Body of pancreas (tissue), 4 donors: ENCODE measurements at regions not wholly inside any gene's neighbourhood (a gene's known extent, or its start where the extent isn't known, plus 50 kb on each side); places are given as distances from the start of the nearest gene placed in this dataset.

Experiments
- ATAC-seq: fragments of 150-250 bp; one replicate; pipeline ENCODE4 v1.9.1; 2016
- DNase-seq, 4 donors: peaks; one replicate each; pipeline ENCODE4 v3.0.0-alpha.2; 2019
- H3K27ac ChIP-seq, 4 donors: fragments of 200-600 bp; sonication (generic); 1 replicate in 3 of 4; 2 replicates in 1 of 4; pipeline versions ENCODE4 v1.5.1 to v1.6.1; 2016 to 2019; ENCODE audit warnings: mild to moderate bottlenecking in 1 of 4, mixed read lengths in 1 of 4, moderate library complexity in 1 of 4
- H3K27me3 ChIP-seq, 2 donors: fragments of 200-600 bp; sonication (generic); one replicate each; pipeline ENCODE4 v1.6.0; 2016; ENCODE audit warnings: mild to moderate bottlenecking in 1 of 2
- H3K36me3 ChIP-seq, 2 donors: fragments of 200-600 bp; sonication (generic); replicated peaks in 1 of 2; 2 replicates each; pipeline ENCODE4 v1.5.1; 2016; ENCODE audit warnings: low read depth in 2 of 2; ENCODE audit not compliant: insufficient read depth in 1 of 2
- H3K4me1 ChIP-seq: fragments of 200-600 bp; sonication (generic); one replicate; pipeline ENCODE4 v1.6.0; 2016
- H3K4me3 ChIP-seq, 2 donors: fragments of 200-600 bp; sonication (generic); 1 replicate in 1 of 2; 2 replicates in 1 of 2; pipeline ENCODE4 v1.5.1; 2016 to 2019
- H3K9me3 ChIP-seq, 3 donors: fragments of 200-600 bp; sonication (generic); 1 replicate in 2 of 3; 2 replicates in 1 of 3; pipeline ENCODE4 v1.5.1; 2016
- CTCF ChIP-seq, 7 experiments: fragments of 450-650 bp in 4 of 7; fragments of 200-600 bp in 3 of 7; sonication (generic) in 3 of 7; IDR thresholded peaks; one replicate each; pipeline ENCODE4 v1.5.1; 2016 to 2019; ENCODE audit warnings: antibody characterized with exemption in 7 of 7
- POLR2A ChIP-seq, 3 donors: fragments of 450-650 bp; IDR thresholded peaks; one replicate each; pipeline ENCODE4 v1.6.1; 2016; ENCODE audit warnings: antibody characterized with exemption in 3 of 3, mild to moderate bottlenecking in 2 of 3
- WGBS, 2 donors: methylation state at CpG; one replicate each; pipeline ENCODE4 v1.1.5; 2017; 5-methylcytosine and 5-hydroxymethylcytosine counted together
- intact Hi-C: fragments of 100-400 bp; cut with DNase I; formaldehyde crosslinking; loops from one replicate; pipeline ENCODE4 v1.15.1; 2023

- TF ChIP-seq CTCF (IDR thresholded peaks at IDR 0.05), result no peak
- no peak for TF ChIP-seq POLR2A (IDR thresholded peaks at IDR 0.05)
- no peak overlapping the region for H3K27ac ChIP-seq
- ATAC-seq (no peak), DNase-seq (no peak)
- no peaks in the 10 kb centered on the region for H3K9me3 ChIP-seq
- no peak overlapping the region for H3K4me3 ChIP-seq
- peaks cover 8% of the 10 kb centered on the region for H3K4me1 ChIP-seq
- WGBS, 2 donors, result 63 to 66% methylated on average over 6 of the region's 6 CpGs
- H3K27me3 ChIP-seq, result no peaks in the 10 kb centered on the region
- no peaks in the 10 kb centered on the region for H3K36me3 ChIP-seq
- intact Hi-C loops, result no loop called here
These were observed 269.7 kb downstream of the XXYLT1 start for GRCh38 chr3:195001261-195001660.

GRCh38 chr3:195001961-195002861 lies 268.7 kb downstream of the XXYLT1 start:
- intact Hi-C loops, result no loop called here
- no peaks in the 10 kb centered on the region for H3K27me3 ChIP-seq
- ATAC-seq (peak; percentile 62), DNase-seq (peak; percentile 50 to 75 (median 63))
- TF ChIP-seq POLR2A (IDR thresholded peaks at IDR 0.05) (no peak), CTCF (IDR thresholded peaks at IDR 0.05) (peak; percentile 7 to 55 (median 46))
- H3K9me3 ChIP-seq, result no peaks in the 10 kb centered on the region
- H3K27ac ChIP-seq, result no peak overlapping the region
- 19% methylated on average over 9 of the region's 9 CpGs for WGBS, 2 donors
- peaks cover 8% of the 10 kb centered on the region for H3K4me1 ChIP-seq
- H3K36me3 ChIP-seq, result no peaks in the 10 kb centered on the region
- H3K4me3 ChIP-seq, result no peak overlapping the region

GRCh38 chr3:195003006-195003892 lies 267.7 kb downstream of the XXYLT1 start:
- 54 to 70% methylated on average over 11 to 13 of the region's 13 CpGs for WGBS, 2 donors
- peaks cover 8% of the 10 kb centered on the region for H3K4me1 ChIP-seq
- H3K27me3 ChIP-seq, result no peaks in the 10 kb centered on the region
- H3K27ac ChIP-seq, result no peak overlapping the region
- no peaks in the 10 kb centered on the region for H3K36me3 ChIP-seq
- H3K9me3 ChIP-seq, result no peaks in the 10 kb centered on the region
- H3K4me3 ChIP-seq, result no peak overlapping the region
- intact Hi-C loops, result no loop called here
- DNase-seq (peak; percentile 22 to 54 (median 28)), ATAC-seq (peak; percentile 16)
- no peak for TF ChIP-seq CTCF (IDR thresholded peaks at IDR 0.05)
- TF ChIP-seq POLR2A (IDR thresholded peaks at IDR 0.05), result no peak

- TF ChIP-seq CTCF (IDR thresholded peaks at IDR 0.05) (no peak), POLR2A (IDR thresholded peaks at IDR 0.05) (no peak)
- H3K9me3 ChIP-seq, result no peaks in the 10 kb centered on the region
- H3K27me3 ChIP-seq, result no peaks in the 10 kb centered on the region
- no peak overlapping the region for H3K4me3 ChIP-seq
- intact Hi-C loops, result no loop called here
- H3K27ac ChIP-seq, result no peak overlapping the region
- 71 to 76% methylated on average over 8 of the region's 8 CpGs for WGBS, 2 donors
- ATAC-seq, result no peak
- H3K4me1 ChIP-seq, result peaks cover 8% of the 10 kb centered on the region
- DNase-seq, result no peak
- no peaks in the 10 kb centered on the region for H3K36me3 ChIP-seq
These were observed 267.1 kb downstream of the XXYLT1 start for GRCh38 chr3:195003893-195004289.
